ENCODE measurements at regions not wholly inside any gene's neighbourhood (a gene's known extent, or its start where the extent isn't known, plus 50 kb on each side); places are given as distances from the start of the nearest gene placed in this dataset.

- TF ChIP-seq GATA2 (IDR thresholded peaks at IDR 0.05; ENCODE audit: low read depth, low read length) (no peak), GATA3 (IDR thresholded peaks at IDR 0.05; ENCODE audit: low read depth, low read length) (no peak)
Observed at GRCh38 chr9:1957856-1958255, 57.3 kb upstream of the SMARCA2 start.
